ENCODE measurements at regions not wholly inside any gene's neighbourhood (a gene's known extent, or its start where the extent isn't known, plus 50 kb on each side); places are given as distances from the start of the nearest gene placed in this dataset.

DNA sequence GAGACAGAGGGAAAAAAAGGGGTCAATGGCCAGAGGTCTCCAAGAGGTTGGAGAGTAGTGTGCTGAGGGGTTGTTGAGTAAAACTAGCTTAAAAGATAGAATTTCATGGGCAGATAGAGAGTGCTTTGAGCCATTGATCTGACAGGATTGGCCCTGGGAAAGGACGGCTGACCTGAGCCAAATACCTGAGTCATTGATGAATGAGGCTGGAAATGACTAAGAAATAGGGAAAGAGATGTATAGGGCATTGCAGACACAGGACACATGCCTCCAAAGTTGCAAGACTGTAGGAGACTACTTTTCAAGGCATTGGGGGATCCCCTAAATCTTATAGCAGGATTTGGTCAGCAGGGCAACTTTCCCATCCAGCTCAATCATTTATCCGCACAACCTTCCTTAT lies 168.7 kb downstream of the ABCC12 start:
- Histone ChIP-seq H3K27ac (no peak overlapping the region), H3K27me3 (no peaks in the 10 kb centered on the region), H3K9me3 (no peaks in the 10 kb centered on the region), H3K36me3 (replicated peaks in 1 of 2; ENCODE audit: insufficient read depth in 1 of 2, low read depth in 2 of 2) (no peaks in the 10 kb centered on the region), H3K4me1 (no peaks in the 10 kb centered on the region), H3K4me3 (no peak overlapping the region)
- ATAC-seq (no peak), DNase-seq (no peak)
- 51 to 56% methylated on average over 2 of the region's 2 CpGs for WGBS, 2 donors
- TF ChIP-seq CTCF (IDR thresholded peaks at IDR 0.05): no peak
- TF ChIP-seq POLR2A (IDR thresholded peaks at IDR 0.05): no peak
- intact Hi-C loops (cut with DNase I): no loop called here

DNA sequence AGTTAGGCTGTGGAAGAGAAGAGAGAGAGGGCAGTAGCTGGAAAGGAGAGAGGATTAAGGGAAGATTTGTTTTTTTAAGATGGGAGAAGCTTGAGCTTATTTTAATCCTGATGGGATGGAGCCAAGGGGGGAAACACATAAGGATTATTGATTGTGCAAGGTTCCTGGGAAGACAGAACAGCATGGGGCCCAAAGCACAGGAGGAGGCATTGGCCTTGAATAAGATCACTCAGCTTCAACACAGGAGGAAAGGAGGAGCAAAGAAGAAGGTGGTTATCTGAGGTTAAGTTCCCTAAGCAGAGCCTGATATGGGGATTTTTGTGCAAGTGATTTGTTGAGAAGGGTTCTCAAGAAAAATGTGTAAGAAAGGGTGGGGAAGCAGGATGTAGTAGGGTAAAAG lies 169.8 kb downstream of the ABCC12 start:
- H3K9me3 ChIP-seq: no peaks in the 10 kb centered on the region
- DNase-seq (no peak), ATAC-seq (no peak)
- H3K27ac ChIP-seq: no peak overlapping the region
- no peaks in the 10 kb centered on the region for H3K27me3 ChIP-seq
- H3K4me3 ChIP-seq: no peak overlapping the region
- H3K4me1 ChIP-seq: no peaks in the 10 kb centered on the region
- TF ChIP-seq POLR2A (IDR thresholded peaks at IDR 0.05) (no peak), CTCF (IDR thresholded peaks at IDR 0.05) (no peak)
- intact Hi-C loops (cut with DNase I): no loop called here
- no peaks in the 10 kb centered on the region for H3K36me3 ChIP-seq (replicated peaks in 1 of 2; ENCODE audit: insufficient read depth in 1 of 2, low read depth in 2 of 2)

DNA sequence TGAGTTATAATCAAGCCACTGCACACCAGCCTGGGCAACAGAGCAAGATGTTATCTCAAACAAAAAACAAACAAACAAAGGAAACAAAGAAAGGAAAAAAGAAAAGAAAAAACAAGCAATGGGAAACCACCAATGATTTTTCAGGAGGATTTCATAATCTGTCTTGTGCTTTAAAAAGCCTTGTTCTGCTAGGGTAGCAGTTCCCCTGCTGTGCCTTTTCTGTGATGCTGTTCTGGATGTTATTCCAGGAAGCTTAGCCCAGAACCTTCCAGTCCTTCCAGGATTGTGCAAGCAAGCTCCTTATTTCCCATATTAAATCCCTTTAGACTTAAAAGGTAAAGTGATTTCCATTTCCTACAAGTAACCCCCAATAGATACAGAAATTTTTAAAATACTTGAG lies 171.1 kb downstream of the ABCC12 start:
- DNase-seq: no peak
- Histone ChIP-seq H3K36me3 (replicated peaks in 1 of 2; ENCODE audit: insufficient read depth in 1 of 2, low read depth in 2 of 2) (no peaks in the 10 kb centered on the region), H3K27ac (no peak overlapping the region), H3K27me3 (no peaks in the 10 kb centered on the region), H3K9me3 (no peaks in the 10 kb centered on the region), H3K4me1 (no peaks in the 10 kb centered on the region), H3K4me3 (no peak overlapping the region)
- no peak for TF ChIP-seq POLR2A (IDR thresholded peaks at IDR 0.05)
- no peak for TF ChIP-seq CTCF (IDR thresholded peaks at IDR 0.05)
- intact Hi-C loops (cut with DNase I): no loop called here
- ATAC-seq: no peak

DNA sequence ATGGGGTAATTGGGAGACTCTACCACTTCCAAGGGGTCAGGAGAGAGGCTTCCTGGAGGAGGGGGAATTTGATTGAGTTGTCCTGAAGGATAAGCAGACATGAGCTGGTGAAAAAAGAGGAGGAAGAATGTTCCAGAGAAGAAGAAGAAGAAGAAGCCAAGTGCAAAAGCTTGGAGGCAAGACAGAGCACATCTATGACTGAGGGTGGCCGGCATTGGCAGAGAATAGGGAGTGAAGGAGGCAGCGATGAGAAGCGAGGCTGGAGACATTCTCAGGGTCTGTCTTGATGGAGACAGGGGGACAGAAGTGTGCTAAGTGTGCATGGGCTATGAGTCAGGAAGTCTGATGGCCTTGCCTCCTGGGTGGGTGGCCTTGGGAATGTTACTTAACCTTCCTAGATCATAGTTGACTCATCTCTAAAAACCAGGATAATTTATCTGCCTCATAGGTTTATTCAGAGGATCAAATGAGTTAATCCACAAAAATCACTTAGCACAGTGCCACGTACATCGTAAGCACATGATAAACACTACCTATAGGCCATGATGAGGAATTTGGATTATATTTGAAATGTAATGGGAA lies 171.7 kb downstream of the ABCC12 start:
- no peaks in the 10 kb centered on the region for H3K27me3 ChIP-seq
- DNase-seq (no peak), ATAC-seq (no peak)
- H3K4me3 ChIP-seq: no peak overlapping the region
- TF ChIP-seq CTCF (IDR thresholded peaks at IDR 0.05): no peak
- TF ChIP-seq POLR2A (IDR thresholded peaks at IDR 0.05): no peak
- intact Hi-C loops (cut with DNase I): no loop called here
- no peak overlapping the region for H3K27ac ChIP-seq
- 75 to 81% methylated on average over 5 of the region's 5 CpGs for WGBS, 2 donors
- no peaks in the 10 kb centered on the region for H3K9me3 ChIP-seq
- no peaks in the 10 kb centered on the region for H3K36me3 ChIP-seq (replicated peaks in 1 of 2; ENCODE audit: insufficient read depth in 1 of 2, low read depth in 2 of 2)
- H3K4me1 ChIP-seq: no peaks in the 10 kb centered on the region

- TF ChIP-seq CTCF (IDR thresholded peaks at IDR 0.05) (no peak), POLR2A (IDR thresholded peaks at IDR 0.05) (no peak)
- intact Hi-C loops (cut with DNase I): no loop called here
- H3K36me3 ChIP-seq (replicated peaks in 1 of 2; ENCODE audit: insufficient read depth in 1 of 2, low read depth in 2 of 2): no peaks in the 10 kb centered on the region
- H3K9me3 ChIP-seq: no peaks in the 10 kb centered on the region
- 61 to 64% methylated on average over 8 of the region's 8 CpGs for WGBS, 2 donors
- no peaks in the 10 kb centered on the region for H3K27me3 ChIP-seq
- no peak overlapping the region for H3K27ac ChIP-seq
- ATAC-seq: no peak
- H3K4me1 ChIP-seq: no peaks in the 10 kb centered on the region
- H3K4me3 ChIP-seq: no peak overlapping the region
- no peak for DNase-seq
Observed at GRCh38 chr16:47980212-47980611, 175.6 kb downstream of the ABCC12 start.

Data from body of pancreas (tissue), 4 donors.